SK-N-SH (cell line): ENCODE measurements at regions not wholly inside any gene's neighbourhood (a gene's known extent, or its start where the extent isn't known, plus 50 kb on each side); places are given as distances from the start of the nearest gene placed in this dataset.

ENCODE experiments used
- CHD2 ChIP-seq: fragments of 150-350 bp; IDR thresholded peaks from 2 replicates; pipeline ENCODE4 v1.6.1; 2018; ENCODE audit warnings: low read length; ENCODE audit not compliant: partially characterized antibody
- EP300 ChIP-seq, 2 experiments: IDR thresholded peaks; 2 replicates each; pipeline versions ENCODE4 v1.4.0 to v1.6.1; 2012; ENCODE audit warnings: borderline replicate concordance in 1 of 2, low read depth in 1 of 2, low read length in 1 of 2
- GABPA ChIP-seq: IDR thresholded peaks from 2 replicates; pipeline ENCODE4 v1.4.0; 2012; ENCODE audit warnings: low read depth, mild to moderate bottlenecking
- GATA2 ChIP-seq: sonication (generic); formaldehyde crosslinking; IDR thresholded peaks from 2 replicates; pipeline ENCODE4 v1.5.0; 2020; ENCODE audit warnings: mild to moderate bottlenecking, missing genetic modification reagents
- RAD21 ChIP-seq: IDR thresholded peaks from 2 replicates; pipeline ENCODE4 v1.6.1; 2012; ENCODE audit warnings: mild to moderate bottlenecking, low read length
- RFX5 ChIP-seq: IDR thresholded peaks from 2 replicates; pipeline ENCODE4 v1.6.1; 2012; ENCODE audit warnings: mild to moderate bottlenecking, improper control_type of control experiment, low read length
- RXRA ChIP-seq: IDR thresholded peaks from 2 replicates; pipeline ENCODE4 v1.4.0; 2012; ENCODE audit warnings: low read depth, mild to moderate bottlenecking, borderline replicate concordance
- SIN3A ChIP-seq: IDR thresholded peaks from 2 replicates; pipeline ENCODE4 v1.6.1; 2012; ENCODE audit warnings: low read depth, mild to moderate bottlenecking, low read length, moderate library complexity, borderline replicate concordance
- TCF12 ChIP-seq: IDR thresholded peaks from 2 replicates; pipeline ENCODE4 v1.4.0; 2012
- USF2 ChIP-seq: fragments of 150-350 bp; IDR thresholded peaks from 2 replicates; pipeline ENCODE4 v1.6.1; 2017; ENCODE audit warnings: antibody characterized with exemption, low read length, low read depth, borderline replicate concordance
- TF ChIP-seq, protein P1 (sequence below): IDR thresholded peaks from 2 replicates; pipeline ENCODE4 v1.4.0; 2012; ENCODE audit warnings: low read depth
- TF ChIP-seq, protein P2 (sequence below): fragments of 200-600 bp; sonication (generic); IDR thresholded peaks from 2 replicates; pipeline ENCODE4 v1.6.1; 2017; ENCODE audit warnings: antibody characterized with exemption, mild to moderate bottlenecking, moderate library complexity
- TF ChIP-seq, protein P3 (sequence below): IDR thresholded peaks from 2 replicates; pipeline ENCODE4 v1.4.0; 2012; ENCODE audit warnings: low read depth, borderline replicate concordance

DNA sequence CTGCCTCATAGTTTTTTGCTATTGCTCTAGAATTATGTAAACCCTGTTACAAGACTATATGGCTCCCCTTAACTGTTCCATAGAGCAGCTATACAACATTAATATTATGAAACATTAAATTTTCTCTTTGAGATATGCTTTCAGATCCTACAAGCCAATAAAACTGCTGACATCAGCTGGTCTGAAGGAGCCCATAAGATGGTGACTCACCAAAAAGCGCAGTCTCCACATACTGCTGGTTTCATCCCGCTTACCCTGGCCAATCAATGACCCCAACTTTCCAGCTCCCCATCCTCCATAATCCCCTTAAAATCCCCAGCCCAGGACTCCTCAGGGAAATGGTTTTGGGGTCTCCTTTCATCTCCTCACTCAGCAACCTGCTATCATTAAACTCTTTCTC lies 172.7 kb downstream of the NSG2 start:
- TF ChIP-seq, protein P1, sequence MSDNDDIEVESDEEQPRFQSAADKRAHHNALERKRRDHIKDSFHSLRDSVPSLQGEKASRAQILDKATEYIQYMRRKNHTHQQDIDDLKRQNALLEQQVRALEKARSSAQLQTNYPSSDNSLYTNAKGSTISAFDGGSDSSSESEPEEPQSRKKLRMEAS, result no peak
- TF ChIP-seq, protein P2, sequence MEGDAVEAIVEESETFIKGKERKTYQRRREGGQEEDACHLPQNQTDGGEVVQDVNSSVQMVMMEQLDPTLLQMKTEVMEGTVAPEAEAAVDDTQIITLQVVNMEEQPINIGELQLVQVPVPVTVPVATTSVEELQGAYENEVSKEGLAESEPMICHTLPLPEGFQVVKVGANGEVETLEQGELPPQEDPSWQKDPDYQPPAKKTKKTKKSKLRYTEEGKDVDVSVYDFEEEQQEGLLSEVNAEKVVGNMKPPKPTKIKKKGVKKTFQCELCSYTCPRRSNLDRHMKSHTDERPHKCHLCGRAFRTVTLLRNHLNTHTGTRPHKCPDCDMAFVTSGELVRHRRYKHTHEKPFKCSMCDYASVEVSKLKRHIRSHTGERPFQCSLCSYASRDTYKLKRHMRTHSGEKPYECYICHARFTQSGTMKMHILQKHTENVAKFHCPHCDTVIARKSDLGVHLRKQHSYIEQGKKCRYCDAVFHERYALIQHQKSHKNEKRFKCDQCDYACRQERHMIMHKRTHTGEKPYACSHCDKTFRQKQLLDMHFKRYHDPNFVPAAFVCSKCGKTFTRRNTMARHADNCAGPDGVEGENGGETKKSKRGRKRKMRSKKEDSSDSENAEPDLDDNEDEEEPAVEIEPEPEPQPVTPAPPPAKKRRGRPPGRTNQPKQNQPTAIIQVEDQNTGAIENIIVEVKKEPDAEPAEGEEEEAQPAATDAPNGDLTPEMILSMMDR, result no peak
- TF ChIP-seq USF2, result no peak
- TF ChIP-seq RXRA, result no peak
- no peak for TF ChIP-seq TCF12
- no peak for TF ChIP-seq CHD2
- TF ChIP-seq RFX5, result no peak
- TF ChIP-seq RAD21, result no peak
- TF ChIP-seq GATA2, result no peak
- TF ChIP-seq EP300 (IDR thresholded peaks at IDR 0.05; ENCODE audit: borderline replicate concordance in 1 of 2, low read depth in 1 of 2, low read length in 1 of 2), result no peak
- TF ChIP-seq, protein P3, sequence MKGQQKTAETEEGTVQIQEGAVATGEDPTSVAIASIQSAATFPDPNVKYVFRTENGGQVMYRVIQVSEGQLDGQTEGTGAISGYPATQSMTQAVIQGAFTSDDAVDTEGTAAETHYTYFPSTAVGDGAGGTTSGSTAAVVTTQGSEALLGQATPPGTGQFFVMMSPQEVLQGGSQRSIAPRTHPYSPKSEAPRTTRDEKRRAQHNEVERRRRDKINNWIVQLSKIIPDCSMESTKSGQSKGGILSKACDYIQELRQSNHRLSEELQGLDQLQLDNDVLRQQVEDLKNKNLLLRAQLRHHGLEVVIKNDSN, result no peak
- TF ChIP-seq GABPA, result no peak
- TF ChIP-seq SIN3A, result no peak
